ENCODE measurements at regions not wholly inside any gene's neighbourhood (a gene's known extent, or its start where the extent isn't known, plus 50 kb on each side); places are given as distances from the start of the nearest gene placed in this dataset.

DNA sequence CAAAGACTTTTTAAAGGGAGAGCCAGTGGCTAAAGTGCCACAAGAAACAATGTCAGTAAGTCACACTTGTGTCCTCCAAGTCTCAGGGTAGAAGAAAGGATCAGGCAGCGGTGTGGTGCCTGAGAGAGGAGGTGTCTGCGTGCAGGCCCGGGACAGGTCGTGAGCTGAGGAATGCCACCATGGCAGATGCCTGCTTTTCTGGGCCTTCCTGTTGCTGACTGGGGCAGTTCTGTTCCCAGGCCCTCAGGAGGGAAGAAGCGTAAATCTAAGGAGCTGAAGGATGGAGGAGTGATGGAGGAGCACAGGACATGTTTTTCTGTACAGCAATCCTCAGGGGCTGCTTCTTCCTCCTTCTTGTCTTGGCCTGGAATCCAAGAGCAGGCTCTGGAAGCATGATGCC lies 165.8 kb downstream of the ZBTB18 start:
- H3K27ac ChIP-seq (ENCODE audit: low read length) = no peak overlapping the region
- no TSS peak for BruUV-seq (replicated peaks)
- intact Hi-C loops (cut with micrococcal nuclease; ENCODE audit: unreplicated experiment) = no loop called here

DNA sequence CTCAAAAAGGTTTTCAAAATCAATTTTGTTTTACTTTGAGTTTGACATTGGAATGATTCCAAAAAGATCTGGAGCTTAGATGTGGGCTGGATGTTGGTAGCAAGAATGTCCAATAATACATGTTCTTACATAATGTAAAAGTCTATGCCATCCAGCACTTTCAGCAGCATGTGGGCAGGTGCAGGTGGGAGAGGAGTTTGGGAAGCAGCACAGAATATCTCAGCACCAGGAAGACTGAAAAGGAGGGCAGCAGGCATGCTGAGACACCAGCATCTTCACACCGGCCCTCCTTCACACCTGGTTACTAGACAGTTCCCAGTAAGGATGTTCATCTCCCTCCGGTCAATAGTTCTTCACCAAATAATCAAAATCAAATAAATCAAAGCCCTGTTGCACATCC lies 166.6 kb downstream of the ZBTB18 start:
- no peak for DNase-seq (ENCODE audit: low read depth, low spot score)
- no peaks in the 10 kb centered on the region for H3K4me1 ChIP-seq (ENCODE audit: control insufficient read depth, insufficient read depth, low read length)
- TF ChIP-seq, protein P1, sequence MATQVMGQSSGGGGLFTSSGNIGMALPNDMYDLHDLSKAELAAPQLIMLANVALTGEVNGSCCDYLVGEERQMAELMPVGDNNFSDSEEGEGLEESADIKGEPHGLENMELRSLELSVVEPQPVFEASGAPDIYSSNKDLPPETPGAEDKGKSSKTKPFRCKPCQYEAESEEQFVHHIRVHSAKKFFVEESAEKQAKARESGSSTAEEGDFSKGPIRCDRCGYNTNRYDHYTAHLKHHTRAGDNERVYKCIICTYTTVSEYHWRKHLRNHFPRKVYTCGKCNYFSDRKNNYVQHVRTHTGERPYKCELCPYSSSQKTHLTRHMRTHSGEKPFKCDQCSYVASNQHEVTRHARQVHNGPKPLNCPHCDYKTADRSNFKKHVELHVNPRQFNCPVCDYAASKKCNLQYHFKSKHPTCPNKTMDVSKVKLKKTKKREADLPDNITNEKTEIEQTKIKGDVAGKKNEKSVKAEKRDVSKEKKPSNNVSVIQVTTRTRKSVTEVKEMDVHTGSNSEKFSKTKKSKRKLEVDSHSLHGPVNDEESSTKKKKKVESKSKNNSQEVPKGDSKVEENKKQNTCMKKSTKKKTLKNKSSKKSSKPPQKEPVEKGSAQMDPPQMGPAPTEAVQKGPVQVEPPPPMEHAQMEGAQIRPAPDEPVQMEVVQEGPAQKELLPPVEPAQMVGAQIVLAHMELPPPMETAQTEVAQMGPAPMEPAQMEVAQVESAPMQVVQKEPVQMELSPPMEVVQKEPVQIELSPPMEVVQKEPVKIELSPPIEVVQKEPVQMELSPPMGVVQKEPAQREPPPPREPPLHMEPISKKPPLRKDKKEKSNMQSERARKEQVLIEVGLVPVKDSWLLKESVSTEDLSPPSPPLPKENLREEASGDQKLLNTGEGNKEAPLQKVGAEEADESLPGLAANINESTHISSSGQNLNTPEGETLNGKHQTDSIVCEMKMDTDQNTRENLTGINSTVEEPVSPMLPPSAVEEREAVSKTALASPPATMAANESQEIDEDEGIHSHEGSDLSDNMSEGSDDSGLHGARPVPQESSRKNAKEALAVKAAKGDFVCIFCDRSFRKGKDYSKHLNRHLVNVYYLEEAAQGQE (IDR thresholded peaks at IDR 0.05; ENCODE audit: insufficient read depth in 1 of 2, low read depth in 2 of 2, low read length in 1 of 2) = no peak
- TF ChIP-seq SIN3A (IDR thresholded peaks at IDR 0.05; ENCODE audit: borderline replicate concordance, insufficient read depth, low read depth, low read length) (no peak), POLR2AphosphoS5 (IDR thresholded peaks at IDR 0.05; ENCODE audit: low read depth, low read length) (no peak), TCF7L2 (IDR thresholded peaks at IDR 0.05; ENCODE audit: low read depth, low read length) (no peak)
- TF ChIP-seq, protein P2, sequence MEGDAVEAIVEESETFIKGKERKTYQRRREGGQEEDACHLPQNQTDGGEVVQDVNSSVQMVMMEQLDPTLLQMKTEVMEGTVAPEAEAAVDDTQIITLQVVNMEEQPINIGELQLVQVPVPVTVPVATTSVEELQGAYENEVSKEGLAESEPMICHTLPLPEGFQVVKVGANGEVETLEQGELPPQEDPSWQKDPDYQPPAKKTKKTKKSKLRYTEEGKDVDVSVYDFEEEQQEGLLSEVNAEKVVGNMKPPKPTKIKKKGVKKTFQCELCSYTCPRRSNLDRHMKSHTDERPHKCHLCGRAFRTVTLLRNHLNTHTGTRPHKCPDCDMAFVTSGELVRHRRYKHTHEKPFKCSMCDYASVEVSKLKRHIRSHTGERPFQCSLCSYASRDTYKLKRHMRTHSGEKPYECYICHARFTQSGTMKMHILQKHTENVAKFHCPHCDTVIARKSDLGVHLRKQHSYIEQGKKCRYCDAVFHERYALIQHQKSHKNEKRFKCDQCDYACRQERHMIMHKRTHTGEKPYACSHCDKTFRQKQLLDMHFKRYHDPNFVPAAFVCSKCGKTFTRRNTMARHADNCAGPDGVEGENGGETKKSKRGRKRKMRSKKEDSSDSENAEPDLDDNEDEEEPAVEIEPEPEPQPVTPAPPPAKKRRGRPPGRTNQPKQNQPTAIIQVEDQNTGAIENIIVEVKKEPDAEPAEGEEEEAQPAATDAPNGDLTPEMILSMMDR (IDR thresholded peaks at IDR 0.05) = no peak
- no peaks in the 10 kb centered on the region for H3K36me3 ChIP-seq (ENCODE audit: control insufficient read depth, insufficient read depth, low read length)
- BruUV-seq (replicated peaks) = no TSS peak
- ChIA-PET CTCF (no interaction called here), POLR2A (no interaction called here)
- no peaks in the 10 kb centered on the region for H3K27me3 ChIP-seq (ENCODE audit: control insufficient read depth, insufficient read depth, low read length)
- H3K4me3 ChIP-seq (ENCODE audit: low read depth in 2 of 2, low read length in 2 of 2) = no peak overlapping the region
- no peak for ATAC-seq
- no peaks in the 10 kb centered on the region for H3K9me3 ChIP-seq (ENCODE audit: control insufficient read depth, insufficient read depth, low read depth, low read length)
- in situ Hi-C loops (cut with HindIII; ENCODE audit: low pct_unique_long_range_greater_than_20kb, low sequenced_read_pairs) (no loop called here), intact Hi-C loops (cut with micrococcal nuclease; ENCODE audit: unreplicated experiment) (no loop called here)
- H3K27ac ChIP-seq (ENCODE audit: low read length) = no peak overlapping the region

More for the DNA sequence above, 165.8 kb downstream of the ZBTB18 start:
- ChIA-PET POLR2A (no interaction called here), CTCF (no interaction called here)
- no peaks in the 10 kb centered on the region for H3K27me3 ChIP-seq (ENCODE audit: control insufficient read depth, insufficient read depth, low read length)
- no peaks in the 10 kb centered on the region for H3K4me1 ChIP-seq (ENCODE audit: control insufficient read depth, insufficient read depth, low read length)
- no peak overlapping the region for H3K4me3 ChIP-seq (ENCODE audit: low read depth in 2 of 2, low read length in 2 of 2)
- in situ Hi-C loops (cut with HindIII; ENCODE audit: low pct_unique_long_range_greater_than_20kb, low sequenced_read_pairs) = no loop called here
- no peaks in the 10 kb centered on the region for H3K9me3 ChIP-seq (ENCODE audit: control insufficient read depth, insufficient read depth, low read depth, low read length)
- ATAC-seq (no peak), DNase-seq (ENCODE audit: low read depth, low spot score) (no peak)
- no peaks in the 10 kb centered on the region for H3K36me3 ChIP-seq (ENCODE audit: control insufficient read depth, insufficient read depth, low read length)
- TF ChIP-seq, protein P2 (IDR thresholded peaks at IDR 0.05) = no peak
- no peak for TF ChIP-seq SIN3A (IDR thresholded peaks at IDR 0.05; ENCODE audit: borderline replicate concordance, insufficient read depth, low read depth, low read length)

DNA sequence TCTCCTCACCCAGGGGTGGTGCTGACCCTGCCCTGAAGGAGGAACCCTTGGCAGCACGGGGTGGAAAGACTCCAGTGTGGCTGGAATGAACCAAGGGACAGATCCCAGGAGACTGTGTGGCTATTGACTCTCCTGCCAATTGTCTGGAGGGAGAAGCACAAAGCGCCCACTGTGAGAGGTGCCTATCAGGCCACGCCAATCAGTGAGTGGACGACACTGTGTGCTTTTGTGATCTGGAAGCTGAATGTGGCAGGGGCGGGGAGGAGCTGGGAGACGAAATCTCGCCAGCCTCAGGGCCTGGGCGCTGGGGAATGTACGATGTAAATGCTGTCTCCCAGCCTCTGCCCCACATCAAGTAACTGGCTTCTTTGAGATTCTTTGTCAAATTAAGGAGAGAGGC lies 167.1 kb downstream of the ZBTB18 start:
- TF ChIP-seq TCF7L2 (IDR thresholded peaks at IDR 0.05; ENCODE audit: low read depth, low read length) (no peak), SIN3A (IDR thresholded peaks at IDR 0.05; ENCODE audit: borderline replicate concordance, insufficient read depth, low read depth, low read length) (no peak), POLR2AphosphoS5 (IDR thresholded peaks at IDR 0.05; ENCODE audit: low read depth, low read length) (no peak)
- TF ChIP-seq, protein P1 (IDR thresholded peaks at IDR 0.05; ENCODE audit: insufficient read depth in 1 of 2, low read depth in 2 of 2, low read length in 1 of 2) = no peak
- TF ChIP-seq, protein P2 (IDR thresholded peaks at IDR 0.05) = no peak
- Histone ChIP-seq H3K4me3 (ENCODE audit: low read depth in 2 of 2, low read length in 2 of 2) (no peak overlapping the region), H3K27me3 (ENCODE audit: control insufficient read depth, insufficient read depth, low read length) (no peaks in the 10 kb centered on the region), H3K4me1 (ENCODE audit: control insufficient read depth, insufficient read depth, low read length) (no peaks in the 10 kb centered on the region), H3K36me3 (ENCODE audit: control insufficient read depth, insufficient read depth, low read length) (no peaks in the 10 kb centered on the region), H3K27ac (ENCODE audit: low read length) (no peak overlapping the region), H3K9me3 (ENCODE audit: control insufficient read depth, insufficient read depth, low read depth, low read length) (no peaks in the 10 kb centered on the region)
- POLR2A ChIA-PET = no interaction called here
- intact Hi-C loops (cut with micrococcal nuclease; ENCODE audit: unreplicated experiment) = no loop called here
- in situ Hi-C loops (cut with HindIII; ENCODE audit: low pct_unique_long_range_greater_than_20kb, low sequenced_read_pairs) = no loop called here
- CTCF ChIA-PET = no interaction called here
- ATAC-seq (no peak), DNase-seq (ENCODE audit: low read depth, low spot score) (no peak)
- BruUV-seq (replicated peaks) = no TSS peak

Data from Panc1 (cell line).